ENCODE measurements at regions not wholly inside any gene's neighbourhood (a gene's known extent, or its start where the extent isn't known, plus 50 kb on each side); places are given as distances from the start of the nearest gene placed in this dataset.

- Histone ChIP-seq H3K4me3 (no peak overlapping the region), H4K20me1 (ENCODE audit: insufficient read depth, poor library complexity, severe bottlenecking) (no peaks in the 10 kb centered on the region), H3K9me2 (replicated peaks; ENCODE audit: insufficient read depth) (no peaks in the 10 kb centered on the region), H3K4me2 (no peak overlapping the region), H3K36me3 (replicated peaks; ENCODE audit: insufficient read depth, low read depth) (no peaks in the 10 kb centered on the region), H3K79me2 (no peaks in the 10 kb centered on the region), H3K27me3 (no peaks in the 10 kb centered on the region), H3K27ac (peak overlapping the region; percentile 70), H3K9me3 (ENCODE audit: low read depth) (no peaks in the 10 kb centered on the region), H2AFZ (no peak overlapping the region), H3K4me1 (ENCODE audit: insufficient read depth) (peaks cover 9% of the 10 kb centered on the region)
- TF ChIP-seq EZH2 (IDR thresholded peaks at IDR 0.05; ENCODE audit: borderline replicate concordance) (no peak), CTCF (IDR thresholded peaks at IDR 0.05; ENCODE audit: poor library complexity) (no peak), EZH2phosphoT487 (IDR thresholded peaks at IDR 0.05; ENCODE audit: low read depth, severe bottlenecking, unreplicated experiment) (no peak)
- no peak for DNase-seq (ENCODE audit: low spot score)
- WGBS (ENCODE audit: low lambda C conversion rate, missing lambda C conversion rate): 78% methylated on average over 1 of the region's 1 CpG
Measured at GRCh38 chr12:60265741-60266140, 669.9 kb downstream of the SLC16A7 start.

- DNase-seq (ENCODE audit: low spot score): peak; percentile 47
- Histone ChIP-seq H3K9me2 (replicated peaks; ENCODE audit: insufficient read depth) (no peaks in the 10 kb centered on the region), H3K36me3 (replicated peaks; ENCODE audit: insufficient read depth, low read depth) (no peaks in the 10 kb centered on the region), H3K27me3 (no peaks in the 10 kb centered on the region), H3K4me2 (no peak overlapping the region), H2AFZ (no peak overlapping the region), H3K9me3 (ENCODE audit: low read depth) (no peaks in the 10 kb centered on the region), H4K20me1 (ENCODE audit: insufficient read depth, poor library complexity, severe bottlenecking) (no peaks in the 10 kb centered on the region), H3K4me3 (no peak overlapping the region), H3K79me2 (no peaks in the 10 kb centered on the region), H3K27ac (peak overlapping the region; percentile 70), H3K4me1 (ENCODE audit: insufficient read depth) (peaks cover 9% of the 10 kb centered on the region)
- WGBS (ENCODE audit: low lambda C conversion rate, missing lambda C conversion rate): 57% methylated on average over 4 of the region's 4 CpGs
- TF ChIP-seq CTCF (IDR thresholded peaks at IDR 0.05; ENCODE audit: poor library complexity) (no peak), EZH2phosphoT487 (IDR thresholded peaks at IDR 0.05; ENCODE audit: low read depth, severe bottlenecking, unreplicated experiment) (no peak), EZH2 (IDR thresholded peaks at IDR 0.05; ENCODE audit: borderline replicate concordance) (no peak)
Measured at GRCh38 chr12:60266381-60266852, 670.6 kb downstream of the SLC16A7 start.

- H3K9me2 ChIP-seq (replicated peaks; ENCODE audit: insufficient read depth): no peaks in the 10 kb centered on the region
- TF ChIP-seq EZH2phosphoT487 (IDR thresholded peaks at IDR 0.05; ENCODE audit: low read depth, severe bottlenecking, unreplicated experiment): no peak
- TF ChIP-seq CTCF (IDR thresholded peaks at IDR 0.05; ENCODE audit: poor library complexity): no peak
- TF ChIP-seq EZH2 (IDR thresholded peaks at IDR 0.05; ENCODE audit: borderline replicate concordance): no peak
- no peak overlapping the region for H2AFZ ChIP-seq
- WGBS (ENCODE audit: low lambda C conversion rate, missing lambda C conversion rate): 98% methylated on average over 51 of the region's 66 CpGs
- H3K4me2 ChIP-seq: no peak overlapping the region
- H3K4me3 ChIP-seq: no peak overlapping the region
- H3K9me3 ChIP-seq (ENCODE audit: low read depth): no peaks in the 10 kb centered on the region
- no peak for DNase-seq (ENCODE audit: low spot score)
- no peaks in the 10 kb centered on the region for H4K20me1 ChIP-seq (ENCODE audit: insufficient read depth, poor library complexity, severe bottlenecking)
- peaks cover 9% of the 10 kb centered on the region for H3K4me1 ChIP-seq (ENCODE audit: insufficient read depth)
- no peak overlapping the region for H3K27ac ChIP-seq
- H3K36me3 ChIP-seq (replicated peaks; ENCODE audit: insufficient read depth, low read depth): no peaks in the 10 kb centered on the region
- H3K27me3 ChIP-seq: no peaks in the 10 kb centered on the region
- H3K79me2 ChIP-seq: no peaks in the 10 kb centered on the region
Measured at GRCh38 chr12:60269611-60270269, 673.9 kb downstream of the SLC16A7 start.

Measured in hepatocyte (in vitro differentiated cells).